ENCODE measurements at regions not wholly inside any gene's neighbourhood (a gene's known extent, or its start where the extent isn't known, plus 50 kb on each side); places are given as distances from the start of the nearest gene placed in this dataset.

DNA sequence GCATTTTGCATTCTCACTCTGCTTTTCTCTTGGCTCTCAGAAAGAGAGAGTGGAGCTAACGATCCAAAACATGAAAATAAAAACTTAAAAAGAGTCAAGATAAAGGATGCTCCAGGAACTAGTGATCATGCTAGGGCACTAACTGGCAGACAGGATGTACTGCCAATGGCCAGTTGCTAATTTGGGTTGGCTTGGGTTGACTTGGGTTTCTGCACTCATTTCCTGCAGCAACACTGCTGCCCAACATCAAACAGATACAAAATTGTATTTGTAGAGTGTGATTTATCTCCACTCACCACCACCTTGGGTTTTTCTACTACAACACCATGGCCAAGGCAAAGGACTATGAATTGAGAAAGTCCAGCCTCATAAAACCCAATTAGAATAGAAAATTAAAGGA, 662.3 kb upstream of the PTBP2 start:
- Histone ChIP-seq H3K4me3 (replicated peaks in 1 of 3; ENCODE audit: low read depth in 2 of 3, low read length in 3 of 3) (no peak overlapping the region), H2AFZ (ENCODE audit: insufficient read depth, low read depth, low read length, poor library complexity, severe bottlenecking) (no peak overlapping the region), H3K4me1 (ENCODE audit: control insufficient read depth in 1 of 2, insufficient read depth in 2 of 2, low read length in 2 of 2) (no peaks in the 10 kb centered on the region), H3K27ac (ENCODE audit: low read depth in 1 of 2, low read length in 2 of 2) (no peak overlapping the region), H3K27me3 (ENCODE audit: control insufficient read depth in 2 of 2, insufficient read depth in 2 of 2, low read length in 2 of 2) (no peaks in the 10 kb centered on the region), H3K79me2 (ENCODE audit: insufficient read depth, low read length) (no peaks in the 10 kb centered on the region), H3K4me2 (replicated peaks; ENCODE audit: extremely low read depth, low read length, poor library complexity, severe bottlenecking) (no peak overlapping the region), H3K9ac (ENCODE audit: insufficient read depth, low read length, poor library complexity, severe bottlenecking) (no peak overlapping the region), H4K20me1 (ENCODE audit: insufficient read depth, low read length) (no peaks in the 10 kb centered on the region), H3K9me3 (replicated peaks in 1 of 2; ENCODE audit: control insufficient read depth in 1 of 2, insufficient read depth in 1 of 2, low read length in 2 of 2) (peaks cover 11 to 18% of the 10 kb centered on the region in 2 donors), H3K36me3 (replicated peaks in 1 of 2; ENCODE audit: control insufficient read depth in 1 of 2, insufficient read depth in 2 of 2, low read length in 2 of 2) (no peaks in the 10 kb centered on the region)
- TF ChIP-seq, protein P1, sequence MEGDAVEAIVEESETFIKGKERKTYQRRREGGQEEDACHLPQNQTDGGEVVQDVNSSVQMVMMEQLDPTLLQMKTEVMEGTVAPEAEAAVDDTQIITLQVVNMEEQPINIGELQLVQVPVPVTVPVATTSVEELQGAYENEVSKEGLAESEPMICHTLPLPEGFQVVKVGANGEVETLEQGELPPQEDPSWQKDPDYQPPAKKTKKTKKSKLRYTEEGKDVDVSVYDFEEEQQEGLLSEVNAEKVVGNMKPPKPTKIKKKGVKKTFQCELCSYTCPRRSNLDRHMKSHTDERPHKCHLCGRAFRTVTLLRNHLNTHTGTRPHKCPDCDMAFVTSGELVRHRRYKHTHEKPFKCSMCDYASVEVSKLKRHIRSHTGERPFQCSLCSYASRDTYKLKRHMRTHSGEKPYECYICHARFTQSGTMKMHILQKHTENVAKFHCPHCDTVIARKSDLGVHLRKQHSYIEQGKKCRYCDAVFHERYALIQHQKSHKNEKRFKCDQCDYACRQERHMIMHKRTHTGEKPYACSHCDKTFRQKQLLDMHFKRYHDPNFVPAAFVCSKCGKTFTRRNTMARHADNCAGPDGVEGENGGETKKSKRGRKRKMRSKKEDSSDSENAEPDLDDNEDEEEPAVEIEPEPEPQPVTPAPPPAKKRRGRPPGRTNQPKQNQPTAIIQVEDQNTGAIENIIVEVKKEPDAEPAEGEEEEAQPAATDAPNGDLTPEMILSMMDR (IDR thresholded peaks at IDR 0.05) = no peak
- DNase-seq = no peak
- Mint-ChIP-seq H3K4me3 (no peak overlapping the region), H3K4me1 (no peaks in the 10 kb centered on the region), H3K27ac (no peak overlapping the region), H3K9me3 (peaks cover 8 to 22% (median 17%) of the 10 kb centered on the region in 7 donors), H3K36me3 (no peaks in the 10 kb centered on the region), H3K27me3 (ENCODE audit: low read depth in 3 of 3) (peaks cover 0 to 3% (median 0%) of the 10 kb centered on the region in 3 donors)
- intact Hi-C loops (cut with micrococcal nuclease) = no loop called here
- WGBS (ENCODE audit: insufficient coverage) = no CpG with 5 or more reads among the region's 1 CpG

DNA sequence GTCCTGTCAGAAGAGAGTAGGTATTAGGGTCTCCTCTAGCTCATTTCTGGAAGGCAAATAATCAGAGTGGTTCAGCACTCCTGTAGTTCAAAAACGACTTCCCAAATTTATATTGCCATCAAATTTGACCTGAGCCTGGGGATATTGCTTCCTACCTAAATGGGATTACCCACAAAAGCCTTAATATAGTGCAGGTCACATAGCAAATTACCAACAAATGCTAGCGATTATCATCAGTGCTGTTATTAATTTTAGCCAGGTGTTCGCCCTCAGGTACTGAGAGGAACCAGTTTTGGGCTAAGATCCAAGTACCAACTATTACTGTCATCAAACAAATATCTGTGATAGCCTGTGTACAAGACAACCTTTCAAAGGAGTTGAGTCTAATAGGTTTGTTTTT, 661.8 kb upstream of the PTBP2 start:
- Mint-ChIP-seq H3K9me3 (peaks cover 8 to 20% (median 14%) of the 10 kb centered on the region in 7 donors), H3K27ac (no peak overlapping the region)
- TF ChIP-seq, protein P1 (IDR thresholded peaks at IDR 0.05) = no peak

More for the DNA sequence above, 661.8 kb upstream of the PTBP2 start:
- intact Hi-C loops (cut with micrococcal nuclease) = no loop called here
- H3K4me1 ChIP-seq (ENCODE audit: control insufficient read depth in 1 of 2, insufficient read depth in 2 of 2, low read length in 2 of 2) = no peaks in the 10 kb centered on the region
- H3K9ac ChIP-seq (ENCODE audit: insufficient read depth, low read length, poor library complexity, severe bottlenecking) = no peak overlapping the region
- no peak overlapping the region for H3K4me3 ChIP-seq (replicated peaks in 1 of 3; ENCODE audit: low read depth in 2 of 3, low read length in 3 of 3)
- H3K9me3 ChIP-seq (replicated peaks in 1 of 2; ENCODE audit: control insufficient read depth in 1 of 2, insufficient read depth in 1 of 2, low read length in 2 of 2) = peaks cover 11 to 18% of the 10 kb centered on the region in 2 donors
- WGBS (ENCODE audit: insufficient coverage) = 100% methylated on average over 1 of the region's 3 CpGs
- no peaks in the 10 kb centered on the region for H3K27me3 ChIP-seq (ENCODE audit: control insufficient read depth in 2 of 2, insufficient read depth in 2 of 2, low read length in 2 of 2)
- no peaks in the 10 kb centered on the region for H3K79me2 ChIP-seq (ENCODE audit: insufficient read depth, low read length)
- H3K4me2 ChIP-seq (replicated peaks; ENCODE audit: extremely low read depth, low read length, poor library complexity, severe bottlenecking) = no peak overlapping the region
- peaks cover 0 to 1% (median 0%) of the 10 kb centered on the region in 3 donors for H3K27me3 Mint-ChIP-seq (ENCODE audit: low read depth in 3 of 3)
- H3K36me3 Mint-ChIP-seq = no peaks in the 10 kb centered on the region
- no peak for DNase-seq
- no peaks in the 10 kb centered on the region for H4K20me1 ChIP-seq (ENCODE audit: insufficient read depth, low read length)
- no peak overlapping the region for H2AFZ ChIP-seq (ENCODE audit: insufficient read depth, low read depth, low read length, poor library complexity, severe bottlenecking)
- H3K36me3 ChIP-seq (replicated peaks in 1 of 2; ENCODE audit: control insufficient read depth in 1 of 2, insufficient read depth in 2 of 2, low read length in 2 of 2) = no peaks in the 10 kb centered on the region
- H3K4me3 Mint-ChIP-seq = no peak overlapping the region
- H3K4me1 Mint-ChIP-seq = no peaks in the 10 kb centered on the region
- H3K27ac ChIP-seq (ENCODE audit: low read depth in 1 of 2, low read length in 2 of 2) = no peak overlapping the region

All from CD14-positive monocyte (primary cell).